SK-N-SH treated with all-trans-retinoic acid at 6 μM for 48 hours (cell line): ENCODE measurements at regions not wholly inside any gene's neighbourhood (a gene's known extent, or its start where the extent isn't known, plus 50 kb on each side); places are given as distances from the start of the nearest gene placed in this dataset.

Experiments
- ATAC-seq: fragments of 200-7000 bp; cut with Tn5 transposase; 3 replicates; pipeline ENCODE4 v1.9.1; 2020; ENCODE audit warnings: mild to moderate bottlenecking, moderate library complexity
- ARNTL ChIP-seq: fragments of 450-650 bp; formaldehyde crosslinking; IDR thresholded peaks from 2 replicates; pipeline ENCODE4 v1.5.0; 2020; ENCODE audit warnings: low read depth, mild to moderate bottlenecking, moderate library complexity, borderline replicate concordance
- BACH2 ChIP-seq: fragments of 250-450 bp; sonication (Bioruptor Pico); IDR thresholded peaks from 2 replicates; pipeline ENCODE4 v1.9.0; 2021; ENCODE audit warnings: mild to moderate bottlenecking, borderline replicate concordance
- CSDC2 ChIP-seq: fragments of 250-450 bp; sonication (Bioruptor Pico); IDR thresholded peaks from 2 replicates; pipeline ENCODE4 v1.5.0; 2020; ENCODE audit warnings: mild to moderate bottlenecking, moderate library complexity
- CSRNP3 ChIP-seq: fragments of 250-450 bp; sonication (Bioruptor Pico); IDR thresholded peaks from 2 replicates; pipeline ENCODE4 v1.5.1; 2021; ENCODE audit warnings: mild to moderate bottlenecking, moderate library complexity
- ESRRG ChIP-seq: fragments of 250-450 bp; sonication (Bioruptor Pico); IDR thresholded peaks from 2 replicates; pipeline ENCODE4 v1.6.1; 2021; ENCODE audit warnings: mild to moderate bottlenecking
- OSR1 ChIP-seq: fragments of 250-450 bp; sonication (Bioruptor Pico); IDR thresholded peaks from 2 replicates; pipeline ENCODE4 v1.8.0; 2022; ENCODE audit warnings: moderate library complexity, mild to moderate bottlenecking, inconsistent platforms
- PATZ1 ChIP-seq: fragments of 250-450 bp; sonication (Bioruptor Pico); IDR thresholded peaks from 2 replicates; pipeline ENCODE4 v1.8.0; 2020; ENCODE audit warnings: mild to moderate bottlenecking, moderate library complexity, borderline replicate concordance
- PPARA ChIP-seq: fragments of 250-450 bp; sonication (Bioruptor Pico); IDR thresholded peaks from 2 replicates; pipeline ENCODE4 v1.5.0; 2020; ENCODE audit warnings: mild to moderate bottlenecking, borderline replicate concordance
- RARB ChIP-seq: fragments of 250-450 bp; sonication (Bioruptor Pico); IDR thresholded peaks from 2 replicates; pipeline ENCODE4 v1.8.0; 2021; ENCODE audit warnings: mild to moderate bottlenecking, moderate library complexity
- TCF4 ChIP-seq: fragments of 250-450 bp; sonication (Bioruptor Pico); IDR thresholded peaks from 2 replicates; pipeline ENCODE4 v1.8.0; 2021; ENCODE audit warnings: mild to moderate bottlenecking, moderate library complexity, borderline replicate concordance
- TOX ChIP-seq: fragments of 250-450 bp; sonication (Bioruptor Pico); IDR thresholded peaks from 2 replicates; pipeline ENCODE4 v1.8.0; 2021; ENCODE audit warnings: mild to moderate bottlenecking, moderate library complexity, borderline replicate concordance
- TSHZ2 ChIP-seq: fragments of 250-450 bp; sonication (Bioruptor Pico); IDR thresholded peaks from 2 replicates; pipeline ENCODE4 v1.5.0; 2020; ENCODE audit warnings: mild to moderate bottlenecking, moderate library complexity
- ZC3H10 ChIP-seq: fragments of 250-450 bp; sonication (Bioruptor Pico); IDR thresholded peaks from 2 replicates; pipeline ENCODE4 v1.5.1; 2021; ENCODE audit warnings: mild to moderate bottlenecking, moderate library complexity
- ZFP30 ChIP-seq: fragments of 450-650 bp; formaldehyde crosslinking; IDR thresholded peaks from 2 replicates; pipeline ENCODE4 v1.5.0; 2022; ENCODE audit warnings: mild to moderate bottlenecking, moderate library complexity
- ZNF565 ChIP-seq: fragments of 450-650 bp; formaldehyde crosslinking; conservative IDR thresholded peaks from 2 replicates; pipeline ENCODE4 v1.5.0; 2020; ENCODE audit warnings: low read depth, mild to moderate bottlenecking, moderate library complexity
- ZNF70 ChIP-seq: fragments of 450-650 bp; formaldehyde crosslinking; IDR thresholded peaks from 2 replicates; pipeline ENCODE4 v1.5.0; 2020; ENCODE audit warnings: mild to moderate bottlenecking, moderate library complexity
- ZNF8 ChIP-seq: fragments of 450-650 bp; formaldehyde crosslinking; IDR thresholded peaks from 2 replicates; pipeline ENCODE4 v1.5.0; 2020; ENCODE audit warnings: mild to moderate bottlenecking, moderate library complexity
- TF ChIP-seq, protein P1 (sequence below): fragments of 250-450 bp; sonication (Bioruptor Pico); IDR thresholded peaks from 2 replicates; pipeline ENCODE4 v1.8.0; 2021; ENCODE audit warnings: low read depth, mild to moderate bottlenecking, moderate library complexity, borderline replicate concordance
- TF ChIP-seq, protein P2 (sequence below): fragments of 250-450 bp; sonication (Bioruptor Pico); IDR thresholded peaks from 2 replicates; pipeline ENCODE4 v1.5.1; 2020; ENCODE audit warnings: low read depth, mild to moderate bottlenecking, moderate library complexity

DNA sequence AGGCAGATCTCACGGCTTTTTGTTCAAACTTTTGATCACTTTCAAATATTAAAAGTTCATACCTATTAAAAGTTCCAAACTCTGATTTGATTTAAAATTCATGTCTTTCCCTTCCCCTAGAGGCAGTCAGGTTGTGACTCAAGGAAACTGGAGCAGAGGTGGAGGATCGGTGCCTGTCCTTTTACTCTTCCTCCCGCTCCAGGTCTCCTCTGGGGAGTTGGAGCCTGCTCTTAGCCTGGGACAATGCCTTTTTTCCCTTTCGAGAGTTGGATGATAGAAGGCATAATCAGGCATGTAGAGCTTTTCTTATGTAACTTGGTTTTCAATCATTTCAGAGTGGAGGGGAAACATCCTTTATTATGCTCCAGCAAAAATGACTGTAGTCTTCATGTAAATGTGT lies 1706.1 kb upstream of the CELF4 start:
- ATAC-seq = no peak
- TF ChIP-seq, protein P1, sequence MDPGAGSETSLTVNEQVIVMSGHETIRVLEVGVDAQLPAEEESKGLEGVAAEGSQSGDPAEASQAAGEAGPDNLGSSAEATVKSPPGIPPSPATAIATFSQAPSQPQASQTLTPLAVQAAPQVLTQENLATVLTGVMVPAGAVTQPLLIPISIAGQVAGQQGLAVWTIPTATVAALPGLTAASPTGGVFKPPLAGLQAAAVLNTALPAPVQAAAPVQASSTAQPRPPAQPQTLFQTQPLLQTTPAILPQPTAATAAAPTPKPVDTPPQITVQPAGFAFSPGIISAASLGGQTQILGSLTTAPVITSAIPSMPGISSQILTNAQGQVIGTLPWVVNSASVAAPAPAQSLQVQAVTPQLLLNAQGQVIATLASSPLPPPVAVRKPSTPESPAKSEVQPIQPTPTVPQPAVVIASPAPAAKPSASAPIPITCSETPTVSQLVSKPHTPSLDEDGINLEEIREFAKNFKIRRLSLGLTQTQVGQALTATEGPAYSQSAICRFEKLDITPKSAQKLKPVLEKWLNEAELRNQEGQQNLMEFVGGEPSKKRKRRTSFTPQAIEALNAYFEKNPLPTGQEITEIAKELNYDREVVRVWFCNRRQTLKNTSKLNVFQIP (CRISPR knock-in tag) = no peak
- TF ChIP-seq PATZ1 (CRISPR knock-in tag) = no peak
- TF ChIP-seq OSR1 (CRISPR knock-in tag) = no peak
- TF ChIP-seq ESRRG = no peak
- TF ChIP-seq RARB (CRISPR knock-in tag) = no peak
- TF ChIP-seq ZNF8 (CRISPR knock-in tag) = no peak
- TF ChIP-seq CSRNP3 (CRISPR knock-in tag) = no peak
- no peak for TF ChIP-seq BACH2 (CRISPR knock-in tag)
- TF ChIP-seq TSHZ2 = no peak
- TF ChIP-seq ARNTL (CRISPR knock-in tag) = no peak
- no peak for TF ChIP-seq TOX (CRISPR knock-in tag)
- TF ChIP-seq, protein P2, sequence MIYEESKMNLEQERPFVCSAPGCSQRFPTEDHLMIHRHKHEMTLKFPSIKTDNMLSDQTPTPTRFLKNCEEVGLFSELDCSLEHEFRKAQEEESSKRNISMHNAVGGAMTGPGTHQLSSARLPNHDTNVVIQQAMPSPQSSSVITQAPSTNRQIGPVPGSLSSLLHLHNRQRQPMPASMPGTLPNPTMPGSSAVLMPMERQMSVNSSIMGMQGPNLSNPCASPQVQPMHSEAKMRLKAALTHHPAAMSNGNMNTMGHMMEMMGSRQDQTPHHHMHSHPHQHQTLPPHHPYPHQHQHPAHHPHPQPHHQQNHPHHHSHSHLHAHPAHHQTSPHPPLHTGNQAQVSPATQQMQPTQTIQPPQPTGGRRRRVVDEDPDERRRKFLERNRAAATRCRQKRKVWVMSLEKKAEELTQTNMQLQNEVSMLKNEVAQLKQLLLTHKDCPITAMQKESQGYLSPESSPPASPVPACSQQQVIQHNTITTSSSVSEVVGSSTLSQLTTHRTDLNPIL (CRISPR knock-in tag) = no peak

DNA sequence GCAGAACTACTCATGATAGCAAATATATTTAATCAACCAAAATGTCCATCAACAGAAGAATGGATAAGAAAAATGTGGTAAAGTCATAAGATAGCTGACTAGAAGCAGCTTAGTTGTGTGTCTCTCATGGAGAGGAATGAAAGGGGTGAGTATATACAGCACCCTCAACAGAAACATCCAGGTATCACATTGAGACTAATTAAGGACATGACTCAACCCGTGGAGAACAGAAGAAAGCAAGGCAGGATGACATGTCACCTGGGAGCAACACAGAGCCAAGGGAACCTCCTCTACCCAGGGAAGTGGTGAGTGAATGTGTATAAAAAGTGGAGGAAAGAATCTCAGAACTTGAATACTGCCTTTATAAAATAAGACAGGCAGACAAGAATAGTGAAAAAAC lies 1695.0 kb upstream of the CELF4 start:
- ATAC-seq = no peak

GRCh38 chr18:39259736-39260135 lies 1694.1 kb upstream of the CELF4 start:
- ATAC-seq = no peak
- TF ChIP-seq RARB (CRISPR knock-in tag) (no peak), ESRRG (no peak), ZFP30 (CRISPR knock-in tag) (no peak)

More for the DNA sequence above, 1695.0 kb upstream of the CELF4 start:
- TF ChIP-seq TCF4 (no peak), ESRRG (no peak), PPARA (no peak)

GRCh38 chr18:39244242-39244641 lies 1678.6 kb upstream of the CELF4 start:
- TF ChIP-seq ZNF565 (CRISPR knock-in tag) (no peak), CSDC2 (no peak), ZFP30 (CRISPR knock-in tag) (no peak), TSHZ2 (no peak), ARNTL (CRISPR knock-in tag) (no peak), ZC3H10 (no peak), TCF4 (no peak), BACH2 (CRISPR knock-in tag) (no peak), ZNF70 (CRISPR knock-in tag) (no peak), ESRRG (no peak), PPARA (no peak), OSR1 (CRISPR knock-in tag) (no peak), CSRNP3 (CRISPR knock-in tag) (no peak), RARB (CRISPR knock-in tag) (no peak), ZNF8 (CRISPR knock-in tag) (no peak)
- TF ChIP-seq, protein P2 (CRISPR knock-in tag) = no peak
- ATAC-seq = no peak
